Loucy (cell line): ENCODE measurements at regions not wholly inside any gene's neighbourhood (a gene's known extent, or its start where the extent isn't known, plus 50 kb on each side); places are given as distances from the start of the nearest gene placed in this dataset.

ENCODE experiments used
- H2AFZ ChIP-seq: fragments of 200-600 bp; sonication (generic); 2 replicates; pipeline ENCODE4 v1.6.0; 2016; ENCODE audit warnings: antibody characterized with exemption, mild to moderate bottlenecking, low read length, moderate library complexity
- H3F3A ChIP-seq: fragments of 200-600 bp; 2 replicates; pipeline ENCODE4 v1.6.0; 2016; ENCODE audit warnings: antibody characterized with exemption, low read depth, mild to moderate bottlenecking
- H3K27me3 ChIP-seq: fragments of 200-600 bp; sonication (generic); 2 replicates; pipeline ENCODE4 v1.6.1; 2014; ENCODE audit warnings: low read length, mild to moderate bottlenecking; ENCODE audit not compliant: insufficient read depth, poor library complexity, severe bottlenecking
- H3K36me3 ChIP-seq: fragments of 200-600 bp; sonication (generic); 2 replicates; pipeline ENCODE4 v1.6.1; 2016; ENCODE audit warnings: low read length; ENCODE audit not compliant: insufficient read depth
- H3K4me1 ChIP-seq: fragments of 200-600 bp; sonication (generic); 2 replicates; pipeline ENCODE4 v1.5.1; 2014; ENCODE audit warnings: low read length, mild to moderate bottlenecking; ENCODE audit not compliant: insufficient read depth, poor library complexity, severe bottlenecking
- H3K4me2 ChIP-seq: fragments of 200-600 bp; sonication (generic); 2 replicates; pipeline ENCODE4 v1.6.0; 2014; ENCODE audit warnings: antibody characterized with exemption, low read length, low read depth, mild to moderate bottlenecking; ENCODE audit not compliant: poor library complexity, severe bottlenecking
- H3K4me3 ChIP-seq: fragments of 200-600 bp; sonication (generic); 2 replicates; pipeline ENCODE4 v1.5.1; 2014; ENCODE audit warnings: low read length, mild to moderate bottlenecking, mixed read lengths; ENCODE audit not compliant: poor library complexity, severe bottlenecking
- H3K79me2 ChIP-seq: fragments of 200-600 bp; sonication (generic); 2 replicates; pipeline ENCODE4 v1.6.1; 2014; ENCODE audit warnings: low read length; ENCODE audit not compliant: insufficient read depth
- H3K9ac ChIP-seq: fragments of 200-600 bp; sonication (generic); 2 replicates; pipeline ENCODE4 v1.6.0; 2014; ENCODE audit warnings: mild to moderate bottlenecking, low read depth, low read length, moderate library complexity; ENCODE audit not compliant: poor library complexity, severe bottlenecking
- H3K9me2 ChIP-seq: fragments of 200-600 bp; sonication (generic); replicated peaks from 2 replicates; pipeline ENCODE4 v1.6.1; 2016; ENCODE audit warnings: low read depth, low read length, mixed read lengths
- H3K9me3 ChIP-seq: fragments of 200-600 bp; sonication (generic); 2 replicates; pipeline ENCODE4 v1.6.1; 2014; ENCODE audit warnings: mild to moderate bottlenecking, antibody characterized with exemption, low read length, low read depth; ENCODE audit not compliant: insufficient read depth
- H4K20me1 ChIP-seq: fragments of 200-600 bp; sonication (generic); 2 replicates; pipeline ENCODE4 v1.6.0; 2014; ENCODE audit warnings: antibody characterized with exemption, low read length, mild to moderate bottlenecking; ENCODE audit not compliant: insufficient read depth, poor library complexity, severe bottlenecking
- CTCF ChIP-seq: fragments of 200-600 bp; sonication (generic); conservative IDR thresholded peaks from 2 replicates; pipeline ENCODE4 v1.5.1; 2014; ENCODE audit warnings: mild to moderate bottlenecking, antibody characterized with exemption, low read length
- EZH2phosphoT487 ChIP-seq: fragments of 200-600 bp; IDR thresholded peaks from 2 replicates; pipeline ENCODE4 v1.6.1; 2018; ENCODE audit warnings: antibody characterized with exemption, mild to moderate bottlenecking, moderate library complexity, borderline replicate concordance

DNA sequence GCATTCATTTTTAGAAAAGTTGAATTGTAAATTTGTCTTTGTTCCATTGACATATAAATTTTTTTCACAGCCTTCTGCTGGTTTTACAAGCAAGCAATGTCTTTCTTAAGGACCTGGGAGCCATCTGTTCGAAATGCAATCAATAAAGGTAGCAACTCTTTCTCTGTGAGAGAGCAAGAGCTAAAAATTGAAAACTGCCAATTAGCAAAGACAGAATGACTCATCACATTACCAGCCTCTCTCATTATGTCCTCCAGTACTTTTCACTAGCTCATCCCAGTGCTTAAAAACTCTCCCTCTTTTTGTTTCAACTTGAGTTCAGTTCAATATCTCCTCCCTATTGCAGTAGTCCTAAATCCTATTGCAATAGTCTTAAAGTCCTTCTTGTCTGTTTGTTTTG is 760.7 kb upstream of the SLITRK6 start:
- no peaks in the 10 kb centered on the region for H3K36me3 ChIP-seq
- H3K4me1 ChIP-seq: no peaks in the 10 kb centered on the region
- no peaks in the 10 kb centered on the region for H3K9me2 ChIP-seq
- H2AFZ ChIP-seq: 0 out of 2 replicates have a peak overlapping the region, but pooled peaks have one; percentile 51
- no peaks in the 10 kb centered on the region for H3K9me3 ChIP-seq
- TF ChIP-seq CTCF (no peak), EZH2phosphoT487 (no peak)
- H3K4me3 ChIP-seq: no peak overlapping the region
- no peaks in the 10 kb centered on the region for H3K27me3 ChIP-seq
- H4K20me1 ChIP-seq: no peaks in the 10 kb centered on the region
- no peak overlapping the region for H3K4me2 ChIP-seq
- no peak overlapping the region for H3K9ac ChIP-seq
- H3K79me2 ChIP-seq: no peaks in the 10 kb centered on the region
- H3F3A ChIP-seq: no peaks in the 10 kb centered on the region

- no peaks in the 10 kb centered on the region for H4K20me1 ChIP-seq
- no peak overlapping the region for H3K9ac ChIP-seq
- H3F3A ChIP-seq: no peaks in the 10 kb centered on the region
- H3K9me2 ChIP-seq: no peaks in the 10 kb centered on the region
- H3K4me1 ChIP-seq: no peaks in the 10 kb centered on the region
- no peaks in the 10 kb centered on the region for H3K9me3 ChIP-seq
- H3K36me3 ChIP-seq: no peaks in the 10 kb centered on the region
- H3K79me2 ChIP-seq: no peaks in the 10 kb centered on the region
- no peaks in the 10 kb centered on the region for H3K27me3 ChIP-seq
- no peak overlapping the region for H2AFZ ChIP-seq
- no peak overlapping the region for H3K4me3 ChIP-seq
- no peak for TF ChIP-seq CTCF
- no peak for TF ChIP-seq EZH2phosphoT487
- H3K4me2 ChIP-seq: no peak overlapping the region
These were observed 763.6 kb upstream of the SLITRK6 start for GRCh38 chr13:86562866-86563265.

GRCh38 chr13:86563308-86563707 is 764.1 kb upstream of the SLITRK6 start:
- Histone ChIP-seq H3K9me3 (no peaks in the 10 kb centered on the region), H3K9ac (no peak overlapping the region), H2AFZ (no peak overlapping the region), H4K20me1 (no peaks in the 10 kb centered on the region), H3K36me3 (no peaks in the 10 kb centered on the region), H3K27me3 (no peaks in the 10 kb centered on the region), H3K4me1 (no peaks in the 10 kb centered on the region), H3F3A (no peaks in the 10 kb centered on the region), H3K9me2 (no peaks in the 10 kb centered on the region), H3K79me2 (no peaks in the 10 kb centered on the region), H3K4me3 (no peak overlapping the region), H3K4me2 (no peak overlapping the region)
- no peak for TF ChIP-seq EZH2phosphoT487
- TF ChIP-seq CTCF: no peak
